ENCODE measurements at regions not wholly inside any gene's neighbourhood (a gene's known extent, or its start where the extent isn't known, plus 50 kb on each side); places are given as distances from the start of the nearest gene placed in this dataset.

- TF ChIP-seq POLR2A (IDR thresholded peaks at IDR 0.05), result no peak
- TF ChIP-seq CTCF (IDR thresholded peaks at IDR 0.05), result no peak
These were observed 737.4 kb upstream of the GRAMD2B start for GRCh38 chr5:125685771-125686170.
